SK-N-DZ (cell line): ENCODE measurements at regions not wholly inside any gene's neighbourhood (a gene's known extent, or its start where the extent isn't known, plus 50 kb on each side); places are given as distances from the start of the nearest gene placed in this dataset.
"Not testable (repeated sequence)": the region's sequence is repeated elsewhere in the genome, so short reads cannot be mapped to it uniquely, and the experiment has no call there.

ENCODE experiments used
- DNase-seq: peaks from one replicate; pipeline ENCODE4 v3.0.0-alpha.2; 2015; ENCODE audit warnings: low spot score

DNA sequence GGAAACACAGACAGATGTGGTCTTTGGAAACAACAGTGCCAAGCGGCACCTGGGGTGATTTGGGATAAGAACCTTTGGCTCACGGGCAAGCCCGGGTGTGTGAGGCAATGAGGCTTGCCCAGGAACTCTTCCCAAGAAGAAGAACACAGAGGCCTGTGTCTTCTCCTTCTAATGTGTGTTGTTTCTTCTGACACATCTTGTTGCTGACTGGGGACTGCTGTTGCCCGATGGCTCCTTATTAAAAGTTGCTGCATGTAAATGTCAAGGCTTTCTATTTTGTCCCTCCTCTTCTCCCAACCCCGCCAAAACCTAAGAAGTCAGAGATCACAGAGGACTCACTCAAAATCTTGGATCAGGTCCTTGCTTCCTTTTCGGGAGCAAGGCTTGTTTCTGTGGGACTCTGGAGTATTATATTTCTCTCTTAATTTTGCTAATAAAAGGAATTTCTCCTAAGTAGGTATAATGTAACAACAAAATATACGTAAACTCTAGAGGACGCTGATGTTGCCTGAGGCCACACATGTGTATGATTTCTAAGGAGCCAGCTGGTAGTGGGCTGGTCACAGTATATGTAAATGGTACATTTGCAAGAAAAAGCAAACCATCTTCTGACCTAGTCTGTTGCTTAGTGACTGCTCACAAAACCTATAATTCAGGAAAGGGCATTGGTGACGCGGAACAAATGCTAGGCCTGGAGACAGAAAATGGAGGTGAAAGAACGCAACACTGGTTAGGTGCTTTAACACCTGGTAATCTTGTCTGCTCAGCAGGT lies 232.5 kb downstream of the GADD45G start:
- DNase-seq: no peak

DNA sequence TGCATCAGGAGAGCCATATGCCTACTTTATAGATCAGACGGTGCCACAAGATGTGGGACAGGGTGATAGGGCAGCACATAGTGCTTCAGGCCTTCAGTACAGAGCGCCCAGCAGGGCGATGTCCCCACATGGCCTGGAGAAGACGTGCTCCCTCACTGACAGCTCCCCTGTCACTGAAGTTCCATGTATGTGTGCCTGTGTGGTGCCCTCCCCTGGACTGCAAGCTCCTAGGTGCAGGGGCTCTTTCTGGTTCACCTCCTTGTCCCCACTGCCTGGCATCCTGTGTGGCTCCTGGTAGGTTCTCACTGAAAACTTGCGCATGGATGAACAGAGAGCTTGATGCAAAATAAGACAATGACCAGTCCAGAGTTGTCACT lies 233.1 kb downstream of the GADD45G start:
- DNase-seq: no peak

DNA sequence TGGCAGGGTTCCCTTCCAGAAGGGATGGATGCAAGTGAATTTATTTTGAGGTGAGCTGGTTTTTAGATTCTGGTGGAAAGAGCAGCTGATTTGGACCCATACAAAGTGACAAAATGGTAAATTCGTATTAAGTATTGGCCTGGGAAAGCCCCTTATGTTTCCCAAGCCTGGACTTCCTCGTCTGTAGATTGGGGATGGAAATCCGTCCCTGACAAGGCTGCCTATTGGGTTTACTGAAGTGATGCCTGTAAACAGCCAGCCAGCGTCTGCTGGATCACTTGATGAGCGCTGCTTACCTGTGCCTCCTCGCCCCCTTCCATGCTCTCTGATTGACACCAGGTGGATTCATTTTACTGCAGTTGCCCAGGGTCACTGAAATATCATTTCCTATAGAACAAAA lies 233.8 kb downstream of the GADD45G start:
- no peak for DNase-seq

- DNase-seq: no peak
Measured at GRCh38 chr9:89839449-89839848, 234.6 kb downstream of the GADD45G start.

GRCh38 chr9:89839952-89840351 lies 235.1 kb downstream of the GADD45G start:
- no peak for DNase-seq

DNA sequence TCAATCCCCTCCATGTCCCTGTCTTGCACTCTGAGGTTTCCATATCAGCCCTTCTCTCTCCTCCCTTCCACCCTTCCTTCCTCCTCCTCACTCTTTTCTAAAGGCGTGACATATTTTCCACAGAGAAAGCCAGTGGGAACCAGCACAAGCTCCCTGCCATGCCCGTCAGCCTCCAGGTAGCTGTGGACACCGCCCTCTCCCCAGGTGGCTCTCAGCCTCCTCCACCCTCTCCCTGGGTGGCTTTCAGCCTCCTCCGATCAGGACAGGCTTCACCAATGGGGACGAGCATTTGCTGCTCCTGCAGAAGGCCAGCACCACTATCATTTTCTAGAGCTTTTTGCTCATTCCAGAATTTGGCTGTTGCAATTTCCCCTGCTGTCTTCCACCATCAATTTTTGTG lies 236.6 kb downstream of the GADD45G start:
- no peak for DNase-seq

DNA sequence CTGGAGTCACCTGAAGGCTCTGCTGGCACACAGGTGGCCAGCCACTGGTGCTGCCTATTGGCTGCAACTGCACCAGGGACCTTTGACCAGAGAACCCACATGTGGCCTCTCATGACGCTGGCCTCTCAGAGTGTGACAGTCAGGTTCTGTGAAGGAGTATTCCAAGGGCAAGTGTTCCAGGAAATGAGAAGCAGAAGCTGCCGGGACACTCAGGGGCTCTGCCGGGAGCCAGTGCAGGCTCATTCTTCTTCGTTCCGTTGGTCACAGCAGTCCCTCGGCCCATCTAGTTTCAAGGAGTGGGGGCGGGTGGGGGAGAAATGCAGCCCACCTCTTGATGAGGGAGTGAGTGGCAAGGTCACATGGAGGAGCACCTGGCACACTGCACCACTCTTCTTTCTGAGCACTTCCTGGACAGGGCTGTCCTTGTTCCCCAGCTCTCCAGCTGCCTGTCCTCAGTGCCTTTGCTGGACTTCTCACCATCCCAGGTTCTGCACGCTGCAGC lies 237.5 kb downstream of the GADD45G start:
- DNase-seq: no peak

GRCh38 chr9:89843074-89843473 lies 238.3 kb downstream of the GADD45G start:
- no peak for DNase-seq

GRCh38 chr9:89843591-89843990 lies 238.8 kb downstream of the GADD45G start:
- DNase-seq: no peak

- DNase-seq: no peak
Measured at GRCh38 chr9:89844075-89844474, 239.3 kb downstream of the GADD45G start.

DNA sequence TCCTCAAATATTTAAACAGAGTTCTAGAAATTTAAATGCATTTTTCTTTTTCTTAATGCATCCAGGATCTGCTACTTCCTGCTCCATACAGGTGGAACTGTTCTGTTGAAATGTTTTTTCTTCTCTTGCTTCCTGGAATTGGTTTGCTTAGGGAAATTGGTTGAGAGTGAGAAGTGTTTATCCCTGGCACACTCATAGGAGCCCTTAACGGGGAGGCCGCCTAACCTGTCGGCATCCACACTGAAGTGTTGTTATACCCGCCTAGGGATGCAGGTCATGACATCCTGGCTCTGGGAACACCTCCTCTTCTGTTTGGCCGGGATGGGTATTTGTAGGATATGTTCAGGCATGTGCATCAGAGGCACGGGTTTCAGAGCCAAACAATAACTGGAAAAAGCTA lies 239.7 kb downstream of the GADD45G start:
- DNase-seq: no peak

- DNase-seq: no peak
Measured at GRCh38 chr9:89845321-89845720, 240.5 kb downstream of the GADD45G start.

- no peak for DNase-seq
Measured at GRCh38 chr9:89845862-89846261, 241.1 kb downstream of the GADD45G start.

DNA sequence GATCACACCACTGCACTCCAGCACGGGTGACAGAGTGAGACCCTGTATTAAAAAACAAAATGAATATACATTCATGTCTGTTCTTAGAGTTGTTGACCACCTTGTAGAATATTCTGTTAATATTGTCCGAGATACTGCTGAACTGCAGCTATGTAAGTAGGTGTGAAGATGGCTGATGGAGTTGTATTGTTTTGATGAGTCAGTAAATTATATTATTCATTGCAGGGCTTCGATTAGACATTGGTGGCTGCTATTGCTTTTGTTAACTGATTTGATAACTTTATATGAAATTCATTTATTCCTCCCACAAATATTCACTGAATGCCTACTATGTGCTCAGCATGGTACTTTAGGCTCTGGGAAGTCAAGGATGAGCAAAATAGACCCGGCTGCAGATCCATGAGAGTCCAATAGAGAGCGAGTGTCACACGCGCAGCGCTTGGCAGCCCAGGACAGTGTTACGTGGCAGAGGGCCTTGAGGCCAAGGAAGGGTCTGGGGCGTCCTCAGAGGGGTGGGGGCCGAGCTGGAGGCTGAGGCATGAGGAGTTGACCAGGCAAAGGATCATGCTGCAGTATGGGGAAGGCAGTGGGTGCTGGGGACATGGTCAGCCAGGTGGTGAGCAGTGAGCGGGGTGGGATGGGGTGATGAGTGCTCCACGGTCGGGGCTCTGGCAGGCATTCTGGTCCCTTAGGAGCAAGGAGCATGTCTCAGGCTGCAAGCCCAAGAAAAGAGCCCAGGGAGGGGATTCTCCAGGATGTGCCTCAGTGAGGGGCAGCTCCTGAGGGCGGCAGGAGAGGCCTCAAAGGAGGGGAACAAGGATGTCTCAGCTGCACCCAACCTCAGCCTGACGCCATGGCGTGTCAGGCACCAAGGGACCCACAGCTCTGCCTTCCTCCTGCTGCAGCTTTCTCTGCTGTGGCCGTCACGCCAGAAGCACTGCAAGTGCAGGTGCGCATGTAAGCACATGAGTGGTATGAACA lies 243.5 kb downstream of the GADD45G start:
- no peak for DNase-seq

DNA sequence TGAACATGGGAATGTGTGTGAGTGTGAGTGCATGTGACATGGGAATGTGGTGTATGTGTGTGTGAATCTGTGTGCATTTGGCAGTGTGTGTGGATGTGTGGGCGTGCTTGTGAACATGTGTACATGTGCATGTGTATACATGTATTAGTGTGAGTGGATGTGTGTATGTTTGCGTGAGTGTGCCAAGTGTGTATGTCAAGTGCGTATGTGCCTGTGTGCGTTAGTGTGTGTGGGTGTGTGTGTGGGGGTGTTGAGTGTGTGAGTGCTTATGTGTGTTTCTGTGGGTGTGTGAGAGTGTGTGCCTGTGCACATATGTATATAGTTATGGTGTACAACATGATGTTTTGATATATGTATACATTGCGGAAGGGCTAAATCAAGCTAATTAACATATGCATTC lies 244.3 kb downstream of the GADD45G start:
- DNase-seq: no peak

- no peak for DNase-seq
Measured at GRCh38 chr9:89850153-89850552, 245.3 kb downstream of the GADD45G start.

DNA sequence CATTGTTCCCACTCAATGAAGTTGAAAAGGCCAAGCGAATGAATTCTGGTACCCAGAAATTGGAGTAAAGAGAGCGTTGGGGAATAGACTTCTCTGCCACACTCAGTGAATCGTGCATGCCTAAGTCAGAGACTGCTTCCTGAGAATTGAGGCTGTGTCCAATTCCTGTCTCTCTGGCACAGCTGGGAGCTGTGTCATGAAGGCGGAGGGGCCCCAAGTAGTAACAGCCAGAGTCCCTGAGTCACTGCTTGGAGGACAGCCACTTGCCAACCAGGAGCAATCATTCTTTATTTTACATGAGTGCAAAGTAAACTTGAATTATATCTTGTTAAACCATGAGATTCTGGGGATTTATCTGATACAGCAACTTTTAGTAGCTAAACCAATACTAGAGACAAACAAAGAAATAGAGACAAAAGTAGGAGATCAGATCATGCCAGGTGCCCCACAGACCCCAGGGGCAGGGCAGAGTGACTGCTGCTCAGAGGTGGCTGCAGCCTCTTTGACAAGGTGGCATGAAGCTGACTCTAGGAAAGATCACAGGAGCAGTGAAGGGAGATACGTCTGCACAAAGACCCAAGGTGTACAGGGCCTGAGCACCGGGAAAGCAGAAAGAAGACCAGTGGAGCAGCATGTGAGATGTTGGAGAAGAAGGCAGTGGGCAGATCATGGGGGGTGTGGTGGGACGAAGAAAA lies 246.0 kb downstream of the GADD45G start:
- DNase-seq: no peak

DNA sequence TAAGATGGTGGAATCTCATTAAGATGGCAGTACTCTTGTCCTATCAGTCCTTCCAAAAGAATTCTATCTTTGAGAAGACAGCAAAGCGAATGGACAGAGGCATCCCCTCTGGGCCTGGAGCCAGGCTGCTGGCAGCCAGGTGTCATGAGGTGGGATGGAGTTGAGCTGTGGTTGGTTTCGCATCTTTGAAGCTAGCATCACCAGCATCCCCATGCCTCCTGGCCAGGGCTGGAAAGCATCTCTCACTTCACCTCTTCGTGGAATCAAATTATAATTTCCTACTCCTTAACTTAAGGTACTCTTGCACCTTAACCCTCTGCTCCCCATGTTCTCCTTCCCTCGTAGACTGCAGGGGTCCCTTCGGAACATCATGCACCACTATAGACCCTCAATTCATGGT lies 248.3 kb downstream of the GADD45G start:
- DNase-seq: no peak

GRCh38 chr9:89853931-89854330 lies 249.1 kb downstream of the GADD45G start:
- DNase-seq: no peak

- no peak for DNase-seq
Measured at GRCh38 chr9:89854715-89855475, 250.1 kb downstream of the GADD45G start.

DNA sequence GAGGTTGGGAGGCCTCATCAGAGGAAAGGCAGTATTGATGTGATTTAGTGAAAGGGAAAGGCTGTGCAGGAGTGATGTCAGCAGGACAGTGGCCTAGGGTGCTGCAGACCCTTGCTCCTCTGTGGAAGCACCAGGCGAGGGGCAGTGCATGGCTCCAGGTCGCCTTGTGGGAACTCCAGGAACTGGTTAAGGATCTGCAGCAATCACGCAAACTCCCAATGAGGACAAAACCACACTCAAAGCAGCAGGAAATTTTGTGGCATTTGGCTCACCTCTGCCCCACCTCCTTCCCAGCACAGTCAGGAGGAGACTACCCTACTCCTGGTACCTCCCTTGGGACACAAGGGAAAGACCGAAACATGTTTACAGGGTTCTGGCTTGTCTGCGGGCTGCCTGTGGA lies 251.5 kb downstream of the GADD45G start:
- not testable (repeated sequence) for DNase-seq
